ENCODE measurements at regions not wholly inside any gene's neighbourhood (a gene's known extent, or its start where the extent isn't known, plus 50 kb on each side); places are given as distances from the start of the nearest gene placed in this dataset.
"Not testable (repeated sequence)": the region's sequence is repeated elsewhere in the genome, so short reads cannot be mapped to it uniquely, and the experiment has no call there.

DNA sequence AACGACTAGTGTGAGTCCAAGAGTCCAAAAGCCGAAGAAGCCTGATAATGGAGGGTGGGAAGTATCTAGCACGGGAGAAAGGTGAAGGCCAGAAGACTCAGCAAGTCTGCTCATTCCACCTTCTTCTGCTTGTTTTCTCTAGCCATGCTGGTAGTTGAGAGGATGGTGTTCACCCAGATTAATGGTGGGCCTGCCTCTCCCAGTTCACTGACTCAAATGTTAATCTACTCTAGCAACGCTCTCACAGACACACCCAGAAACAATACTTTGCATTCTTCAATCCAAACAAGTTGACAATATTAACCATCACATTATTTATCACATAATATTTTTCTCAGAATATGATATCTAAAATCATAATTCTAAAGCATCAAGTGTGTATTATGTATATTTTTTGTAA lies 1055.1 kb upstream of the PCDH10 start:
- no peak overlapping the region for H3K27ac ChIP-seq (ENCODE audit: low read length)
- H3K4me3 ChIP-seq (ENCODE audit: low read length in 2 of 2) = no peak overlapping the region
- no peaks in the 10 kb centered on the region for H3K36me3 ChIP-seq (ENCODE audit: control insufficient read depth in 2 of 2, insufficient read depth in 2 of 2, low read length in 2 of 2)
- no peaks in the 10 kb centered on the region for H3K27me3 ChIP-seq (ENCODE audit: control insufficient read depth in 1 of 2, insufficient read depth in 2 of 2, low read length in 2 of 2)
- H3K4me1 ChIP-seq (ENCODE audit: control insufficient read depth, insufficient read depth, low read length) = no peaks in the 10 kb centered on the region
- H3K9ac ChIP-seq (ENCODE audit: low read length in 2 of 2) = no peak overlapping the region
- no peaks in the 10 kb centered on the region for H3K9me3 ChIP-seq (ENCODE audit: control insufficient read depth in 2 of 2, low read length in 2 of 2)

GRCh38 chr4:132097041-132097440 lies 1052.1 kb upstream of the PCDH10 start:
- H3K9ac ChIP-seq (ENCODE audit: low read length in 2 of 2) = no peak overlapping the region
- H3K27ac ChIP-seq (ENCODE audit: low read length) = no peak overlapping the region
- no peak overlapping the region for H3K4me3 ChIP-seq (ENCODE audit: low read length in 2 of 2)
- no peaks in the 10 kb centered on the region for H3K4me1 ChIP-seq (ENCODE audit: control insufficient read depth, insufficient read depth, low read length)
- H3K27me3 ChIP-seq (ENCODE audit: control insufficient read depth in 1 of 2, insufficient read depth in 2 of 2, low read length in 2 of 2) = no peaks in the 10 kb centered on the region
- no peaks in the 10 kb centered on the region for H3K36me3 ChIP-seq (ENCODE audit: control insufficient read depth in 2 of 2, insufficient read depth in 2 of 2, low read length in 2 of 2)
- no peaks in the 10 kb centered on the region for H3K9me3 ChIP-seq (ENCODE audit: control insufficient read depth in 2 of 2, low read length in 2 of 2)

GRCh38 chr4:132101526-132101925 lies 1047.6 kb upstream of the PCDH10 start:
- Histone ChIP-seq H3K27me3 (ENCODE audit: control insufficient read depth in 1 of 2, insufficient read depth in 2 of 2, low read length in 2 of 2) (no peaks in the 10 kb centered on the region), H3K4me3 (ENCODE audit: low read length in 2 of 2) (no peak overlapping the region), H3K36me3 (ENCODE audit: control insufficient read depth in 2 of 2, insufficient read depth in 2 of 2, low read length in 2 of 2) (no peaks in the 10 kb centered on the region), H3K27ac (ENCODE audit: low read length) (no peak overlapping the region), H3K9ac (ENCODE audit: low read length in 2 of 2) (no peak overlapping the region), H3K4me1 (ENCODE audit: control insufficient read depth, insufficient read depth, low read length) (no peaks in the 10 kb centered on the region), H3K9me3 (ENCODE audit: control insufficient read depth in 2 of 2, low read length in 2 of 2) (no peaks in the 10 kb centered on the region)

DNA sequence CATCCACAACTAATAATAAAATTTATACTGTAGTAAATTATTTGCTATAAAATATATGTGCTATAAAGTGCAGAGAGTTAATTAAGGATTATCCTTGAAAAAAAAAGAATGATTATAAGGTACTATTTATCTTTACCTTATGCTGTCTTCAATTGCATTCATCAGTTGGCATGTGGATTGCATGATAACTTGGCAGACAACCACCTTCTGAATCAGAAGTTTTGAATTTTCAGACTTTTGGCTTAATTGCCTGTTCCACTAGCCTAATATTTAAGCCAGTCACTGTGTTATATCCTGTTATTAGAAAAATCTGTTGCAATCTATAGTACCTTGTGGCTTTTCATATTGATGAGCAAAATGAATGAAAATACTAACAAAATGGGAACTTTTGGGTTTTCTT lies 1040.3 kb upstream of the PCDH10 start:
- no peaks in the 10 kb centered on the region for H3K27me3 ChIP-seq (ENCODE audit: control insufficient read depth in 1 of 2, insufficient read depth in 2 of 2, low read length in 2 of 2)
- no peak overlapping the region for H3K9ac ChIP-seq (ENCODE audit: low read length in 2 of 2)
- no peaks in the 10 kb centered on the region for H3K4me1 ChIP-seq (ENCODE audit: control insufficient read depth, insufficient read depth, low read length)
- H3K4me3 ChIP-seq (ENCODE audit: low read length in 2 of 2) = no peak overlapping the region
- no peaks in the 10 kb centered on the region for H3K9me3 ChIP-seq (ENCODE audit: control insufficient read depth in 2 of 2, low read length in 2 of 2)
- H3K27ac ChIP-seq (ENCODE audit: low read length) = no peak overlapping the region
- no peaks in the 10 kb centered on the region for H3K36me3 ChIP-seq (ENCODE audit: control insufficient read depth in 2 of 2, insufficient read depth in 2 of 2, low read length in 2 of 2)

DNA sequence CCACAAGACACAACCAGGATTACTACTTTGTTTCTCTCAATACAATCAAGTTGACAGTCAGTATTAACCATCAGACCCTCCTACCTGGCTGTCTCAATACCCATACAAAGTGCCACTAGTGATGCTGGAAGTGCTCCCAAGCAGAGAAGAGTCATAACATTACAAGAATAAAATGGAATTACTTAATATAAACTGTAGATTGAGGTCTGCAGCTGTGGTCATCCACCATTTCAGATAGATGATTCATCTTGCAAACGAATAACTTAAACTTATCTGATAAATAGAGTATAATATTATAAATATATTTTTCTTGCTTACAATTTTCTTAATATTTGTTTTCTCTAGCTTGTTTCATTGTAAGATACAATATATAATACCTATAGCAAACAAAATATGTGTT lies 1034.2 kb upstream of the PCDH10 start:
- H3K27ac ChIP-seq (ENCODE audit: low read length) = no peak overlapping the region
- no peaks in the 10 kb centered on the region for H3K36me3 ChIP-seq (ENCODE audit: control insufficient read depth in 2 of 2, insufficient read depth in 2 of 2, low read length in 2 of 2)
- H3K27me3 ChIP-seq (ENCODE audit: control insufficient read depth in 1 of 2, insufficient read depth in 2 of 2, low read length in 2 of 2) = no peaks in the 10 kb centered on the region
- H3K9ac ChIP-seq (ENCODE audit: low read length in 2 of 2) = no peak overlapping the region
- no peaks in the 10 kb centered on the region for H3K4me1 ChIP-seq (ENCODE audit: control insufficient read depth, insufficient read depth, low read length)
- no peak overlapping the region for H3K4me3 ChIP-seq (ENCODE audit: low read length in 2 of 2)
- H3K9me3 ChIP-seq (ENCODE audit: control insufficient read depth in 2 of 2, low read length in 2 of 2) = no peaks in the 10 kb centered on the region

DNA sequence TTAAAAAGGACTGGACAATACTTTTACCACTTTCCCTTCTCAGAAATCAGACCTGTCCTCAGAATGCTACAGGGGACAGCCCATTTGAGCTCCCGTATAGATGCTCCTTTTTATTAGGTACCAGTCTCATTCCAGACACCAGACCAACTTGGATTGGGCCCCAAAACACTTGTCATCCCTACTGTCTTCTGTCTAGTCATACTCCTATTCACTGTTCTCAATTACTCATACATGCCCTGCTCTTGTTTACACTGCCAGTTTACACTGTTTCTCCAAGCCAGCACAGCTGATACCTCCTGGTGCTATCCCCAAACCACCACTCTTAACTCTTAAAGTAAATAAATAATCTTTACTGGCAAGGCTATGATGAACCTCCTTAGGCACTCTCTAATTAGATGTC lies 1026.4 kb upstream of the PCDH10 start:
- H3K9ac ChIP-seq (ENCODE audit: low read length in 2 of 2); H3K36me3 ChIP-seq (ENCODE audit: control insufficient read depth in 2 of 2, insufficient read depth in 2 of 2, low read length in 2 of 2); H3K27ac ChIP-seq (ENCODE audit: low read length); H3K27me3 ChIP-seq (ENCODE audit: control insufficient read depth in 1 of 2, insufficient read depth in 2 of 2, low read length in 2 of 2); H3K4me3 ChIP-seq (ENCODE audit: low read length in 2 of 2); H3K4me1 ChIP-seq (ENCODE audit: control insufficient read depth, insufficient read depth, low read length); H3K9me3 ChIP-seq (ENCODE audit: control insufficient read depth in 2 of 2, low read length in 2 of 2): not testable (repeated sequence)

DNA sequence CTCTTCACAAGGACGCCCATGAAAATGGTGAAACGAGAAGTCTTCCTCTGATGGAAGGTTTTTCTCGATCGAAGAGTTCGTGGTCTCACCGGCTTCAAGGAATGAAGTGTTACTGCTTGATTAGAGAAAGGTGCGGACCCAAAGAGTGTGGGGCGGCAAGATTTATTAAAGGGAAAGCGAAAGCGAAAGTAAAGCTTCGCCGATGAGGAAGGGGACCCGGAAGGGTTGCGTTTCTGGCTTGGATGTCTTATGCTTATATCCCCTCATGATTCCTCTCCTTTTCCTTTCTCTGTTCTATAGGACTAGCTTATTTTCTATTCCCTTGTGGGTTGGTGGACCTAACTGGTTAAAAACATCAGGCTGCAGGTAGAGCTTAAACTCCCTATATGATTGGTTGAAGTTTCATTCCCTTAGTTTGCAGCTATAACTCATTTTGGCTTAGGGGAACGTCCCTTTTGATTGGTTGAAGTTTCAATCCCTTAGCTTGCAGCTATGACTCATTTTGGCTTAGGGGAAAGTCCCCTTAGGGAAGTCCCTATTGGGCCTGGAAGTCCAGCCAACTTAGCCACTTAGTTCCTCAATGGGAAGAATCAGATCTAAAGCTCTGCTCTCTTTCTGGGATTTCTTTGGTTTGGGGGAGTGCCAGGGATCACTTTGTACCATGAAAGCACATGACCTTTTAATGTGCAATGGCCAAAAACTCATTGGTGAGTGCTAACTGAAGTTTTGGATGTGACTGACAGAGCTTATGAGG lies 1025.0 kb upstream of the PCDH10 start:
- no peak overlapping the region for H3K27ac ChIP-seq (ENCODE audit: low read length)
- no peaks in the 10 kb centered on the region for H3K27me3 ChIP-seq (ENCODE audit: control insufficient read depth in 1 of 2, insufficient read depth in 2 of 2, low read length in 2 of 2)
- H3K4me3 ChIP-seq (ENCODE audit: low read length in 2 of 2) = no peak overlapping the region

DNA sequence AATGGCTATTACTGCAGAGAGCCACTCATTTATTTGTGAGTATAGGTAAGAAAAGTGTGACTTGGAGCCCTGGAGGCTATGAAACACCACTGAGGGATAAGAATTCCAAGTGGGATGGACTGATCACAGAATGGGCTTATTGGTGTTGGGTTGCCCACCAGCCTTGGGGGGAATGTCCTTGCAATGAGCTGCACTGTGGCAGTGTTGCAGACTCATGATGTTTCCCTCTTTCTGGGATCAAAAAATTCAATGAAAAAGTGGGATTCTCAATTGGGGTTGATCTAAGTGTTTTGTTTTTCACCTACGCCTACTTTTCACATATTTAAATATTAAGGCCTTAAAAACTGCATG lies 1024.5 kb upstream of the PCDH10 start:
- Histone ChIP-seq H3K9me3 (ENCODE audit: control insufficient read depth in 2 of 2, low read length in 2 of 2) (no peaks in the 10 kb centered on the region), H3K27ac (ENCODE audit: low read length) (no peak overlapping the region), H3K9ac (ENCODE audit: low read length in 2 of 2) (no peak overlapping the region), H3K27me3 (ENCODE audit: control insufficient read depth in 1 of 2, insufficient read depth in 2 of 2, low read length in 2 of 2) (no peaks in the 10 kb centered on the region), H3K4me3 (ENCODE audit: low read length in 2 of 2) (no peak overlapping the region), H3K4me1 (ENCODE audit: control insufficient read depth, insufficient read depth, low read length) (no peaks in the 10 kb centered on the region), H3K36me3 (ENCODE audit: control insufficient read depth in 2 of 2, insufficient read depth in 2 of 2, low read length in 2 of 2) (no peaks in the 10 kb centered on the region)

More for the DNA sequence above, 1025.0 kb upstream of the PCDH10 start:
- Histone ChIP-seq H3K9ac (ENCODE audit: low read length in 2 of 2) (no peak overlapping the region), H3K4me1 (ENCODE audit: control insufficient read depth, insufficient read depth, low read length) (no peaks in the 10 kb centered on the region), H3K36me3 (ENCODE audit: control insufficient read depth in 2 of 2, insufficient read depth in 2 of 2, low read length in 2 of 2) (no peaks in the 10 kb centered on the region), H3K9me3 (ENCODE audit: control insufficient read depth in 2 of 2, low read length in 2 of 2) (no peaks in the 10 kb centered on the region)

DNA sequence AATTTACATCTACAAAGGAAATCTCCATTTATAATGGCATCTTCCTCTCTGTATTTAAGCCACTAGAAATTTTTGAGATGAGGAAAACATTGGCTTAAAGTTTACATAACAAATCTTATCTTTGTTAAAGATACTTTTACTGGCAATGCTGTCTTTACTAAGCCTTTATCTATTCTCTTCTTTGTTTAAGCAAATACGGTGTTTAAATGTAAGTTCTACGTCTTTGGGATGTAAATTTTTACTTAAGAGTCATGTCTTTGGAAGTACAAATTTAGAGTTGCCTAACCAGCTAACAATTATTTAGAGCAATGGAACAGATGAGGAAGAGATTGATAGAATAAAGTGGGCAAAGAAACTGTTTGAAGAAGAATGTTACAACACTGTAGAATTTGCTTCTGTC lies 1024.0 kb upstream of the PCDH10 start:
- Histone ChIP-seq H3K36me3 (ENCODE audit: control insufficient read depth in 2 of 2, insufficient read depth in 2 of 2, low read length in 2 of 2) (no peaks in the 10 kb centered on the region), H3K27me3 (ENCODE audit: control insufficient read depth in 1 of 2, insufficient read depth in 2 of 2, low read length in 2 of 2) (no peaks in the 10 kb centered on the region), H3K4me1 (ENCODE audit: control insufficient read depth, insufficient read depth, low read length) (no peaks in the 10 kb centered on the region), H3K9me3 (ENCODE audit: control insufficient read depth in 2 of 2, low read length in 2 of 2) (no peaks in the 10 kb centered on the region), H3K9ac (ENCODE audit: low read length in 2 of 2) (no peak overlapping the region), H3K4me3 (ENCODE audit: low read length in 2 of 2) (no peak overlapping the region), H3K27ac (ENCODE audit: low read length) (no peak overlapping the region)

DNA sequence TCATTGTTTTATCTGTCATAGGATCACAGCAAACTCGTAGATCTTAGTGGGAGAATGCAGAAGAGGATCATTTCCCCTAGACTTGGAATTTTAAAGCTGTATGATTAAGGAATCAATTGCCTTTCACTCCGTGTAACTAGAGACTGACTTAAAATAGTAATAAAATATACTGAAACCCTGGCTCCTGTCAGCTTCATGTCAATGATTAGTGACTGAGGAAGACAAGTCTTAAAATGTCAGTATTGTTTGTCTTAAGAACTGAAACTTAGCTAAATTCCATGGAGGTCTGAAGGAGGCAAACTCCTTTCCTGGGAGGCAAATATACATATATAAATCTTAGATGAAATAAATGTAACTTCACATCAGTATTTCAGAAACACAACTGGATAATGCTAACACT lies 1016.7 kb upstream of the PCDH10 start:
- no peak overlapping the region for H3K9ac ChIP-seq (ENCODE audit: low read length in 2 of 2)
- H3K36me3 ChIP-seq (ENCODE audit: control insufficient read depth in 2 of 2, insufficient read depth in 2 of 2, low read length in 2 of 2) = no peaks in the 10 kb centered on the region
- no peak overlapping the region for H3K4me3 ChIP-seq (ENCODE audit: low read length in 2 of 2)
- no peaks in the 10 kb centered on the region for H3K27me3 ChIP-seq (ENCODE audit: control insufficient read depth in 1 of 2, insufficient read depth in 2 of 2, low read length in 2 of 2)
- H3K4me1 ChIP-seq (ENCODE audit: control insufficient read depth, insufficient read depth, low read length) = no peaks in the 10 kb centered on the region
- no peaks in the 10 kb centered on the region for H3K9me3 ChIP-seq (ENCODE audit: control insufficient read depth in 2 of 2, low read length in 2 of 2)
- no peak overlapping the region for H3K27ac ChIP-seq (ENCODE audit: low read length)

DNA sequence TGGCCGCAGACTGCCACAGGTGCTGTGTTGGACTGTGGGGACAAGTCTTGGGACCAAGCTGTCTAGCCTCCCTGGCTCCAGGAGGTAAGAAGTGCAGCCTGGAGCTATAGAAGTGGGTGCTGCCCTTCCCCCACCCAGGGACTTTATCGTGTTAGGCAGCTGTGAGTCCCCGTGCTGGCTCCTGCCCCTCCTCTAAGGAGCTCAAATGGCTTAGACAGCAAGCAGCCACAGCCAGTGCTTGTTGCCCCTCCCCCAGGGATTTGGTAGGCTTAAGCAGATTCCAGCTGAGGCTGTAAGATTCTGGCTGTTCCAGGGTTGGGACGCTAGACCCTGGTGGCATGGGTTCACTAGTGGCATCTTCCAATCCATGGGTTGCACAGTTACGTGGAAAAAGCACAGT lies 979.4 kb upstream of the PCDH10 start:
- no peak overlapping the region for H3K9ac ChIP-seq (ENCODE audit: low read length in 2 of 2)

More for the DNA sequence above, 979.4 kb upstream of the PCDH10 start:
- Histone ChIP-seq H3K36me3 (ENCODE audit: control insufficient read depth in 2 of 2, insufficient read depth in 2 of 2, low read length in 2 of 2) (no peaks in the 10 kb centered on the region), H3K27me3 (ENCODE audit: control insufficient read depth in 1 of 2, insufficient read depth in 2 of 2, low read length in 2 of 2) (no peaks in the 10 kb centered on the region), H3K4me1 (ENCODE audit: control insufficient read depth, insufficient read depth, low read length) (no peaks in the 10 kb centered on the region), H3K9me3 (ENCODE audit: control insufficient read depth in 2 of 2, low read length in 2 of 2) (no peaks in the 10 kb centered on the region), H3K4me3 (ENCODE audit: low read length in 2 of 2) (no peak overlapping the region), H3K27ac (ENCODE audit: low read length) (no peak overlapping the region)
